Keratinocyte (primary cell): ENCODE measurements at regions not wholly inside any gene's neighbourhood (a gene's known extent, or its start where the extent isn't known, plus 50 kb on each side); places are given as distances from the start of the nearest gene placed in this dataset.
A peak's percentile ranks its signal among the peaks of the same experiment; 100 is the strongest.

ENCODE experiments used
- DNase-seq: peaks from one replicate; pipeline ENCODE4 v3.0.0-alpha.2; 2011; ENCODE audit warnings: low read depth, missing footprints, low spot score
- FAIRE-seq: peaks from 2 replicates; lab custom pipeline; 2011; peaks lifted over from hg19 to GRCh38; lab: Jason Lieb, UNC
- H2AFZ ChIP-seq: 2 replicates; pipeline ENCODE4 v1.6.0; 2012; ENCODE audit warnings: low read length, control low read depth, inconsistent platforms; ENCODE audit not compliant: control insufficient read depth
- H3K27ac ChIP-seq: 2 replicates; pipeline ENCODE4 v1.5.1; 2011; ENCODE audit warnings: low read length; ENCODE audit not compliant: control insufficient read depth, insufficient read depth
- H3K27me3 ChIP-seq: 3 replicates; pipeline ENCODE4 v1.6.0; 2011; ENCODE audit warnings: low read length; ENCODE audit not compliant: control insufficient read depth, insufficient read depth; ENCODE audit errors: extremely low read depth
- H3K36me3 ChIP-seq, 2 experiments: 2 replicates in 1 of 2; 3 replicates in 1 of 2; pipeline ENCODE4 v1.5.1; 2011; ENCODE audit warnings: low read length in 2 of 2, mild to moderate bottlenecking in 1 of 2; ENCODE audit not compliant: control insufficient read depth in 2 of 2, insufficient read depth in 2 of 2; ENCODE audit errors: extremely low read depth in 1 of 2
- H3K4me1 ChIP-seq: 3 replicates; pipeline ENCODE4 v1.5.1; 2011; ENCODE audit warnings: low read length; ENCODE audit not compliant: control insufficient read depth, insufficient read depth; ENCODE audit errors: extremely low read depth
- H3K4me2 ChIP-seq: 3 replicates; pipeline ENCODE4 v1.6.0; 2011; ENCODE audit warnings: low read depth, low read length; ENCODE audit not compliant: control insufficient read depth, insufficient read depth; ENCODE audit errors: extremely low read depth
- H3K4me3 ChIP-seq, 3 experiments: fragments of 200-600 bp in 1 of 3; sonication (generic) in 1 of 3; 2 replicates in 2 of 3; 3 replicates in 1 of 3; pipeline ENCODE4 v1.5.1; 2011 to 2016; ENCODE audit warnings: low read length in 3 of 3, mild to moderate bottlenecking in 3 of 3, control low read depth in 2 of 3, inconsistent platforms in 1 of 3, low read depth in 1 of 3, mixed read lengths in 1 of 3, mixed run types in 1 of 3, moderate library complexity in 1 of 3; ENCODE audit not compliant: control insufficient read depth in 2 of 3, insufficient read depth in 2 of 3; ENCODE audit errors: extremely low read depth in 1 of 3
- H3K79me2 ChIP-seq: 2 replicates; pipeline ENCODE4 v1.6.0; 2012; ENCODE audit warnings: low read length; ENCODE audit not compliant: control insufficient read depth, insufficient read depth
- H3K9ac ChIP-seq: 3 replicates; pipeline ENCODE4 v1.6.0; 2011; ENCODE audit warnings: low read length; ENCODE audit not compliant: control insufficient read depth, insufficient read depth; ENCODE audit errors: extremely low read depth
- H3K9me1 ChIP-seq: 3 replicates; pipeline ENCODE4 v1.6.0; 2011; ENCODE audit warnings: low read length; ENCODE audit not compliant: control insufficient read depth, insufficient read depth; ENCODE audit errors: extremely low read depth
- H3K9me3 ChIP-seq: 2 replicates; pipeline ENCODE4 v1.5.1; 2012; ENCODE audit warnings: low read depth, low read length; ENCODE audit not compliant: control insufficient read depth
- H4K20me1 ChIP-seq: 3 replicates; pipeline ENCODE4 v1.6.0; 2011; ENCODE audit warnings: low read length; ENCODE audit not compliant: control insufficient read depth, insufficient read depth; ENCODE audit errors: extremely low read depth
- EZH2 ChIP-seq: IDR thresholded peaks from one replicate; pipeline ENCODE4 v1.6.1; 2012; ENCODE audit warnings: inconsistent platforms, mild to moderate bottlenecking, low read length, moderate library complexity
- dilution Hi-C: fragments of 300-500 bp; cut with MboI; formaldehyde crosslinking; loops from one replicate; pipeline ENCODE4 v1.7.0; 2020; ENCODE audit warnings: low sequenced_read_pairs; ENCODE audit not compliant: extremely low pct_ligation_motif_present
- TF ChIP-seq, protein P1 (sequence below), 3 experiments: IDR thresholded peaks in 1 of 3; conservative IDR thresholded peaks in 1 of 3; optimal IDR thresholded peaks in 1 of 3; 2 replicates in 2 of 3; 3 replicates in 1 of 3; pipeline versions ENCODE3 to v1.5.1; 2011; ENCODE audit warnings: low read length in 3 of 3, mild to moderate bottlenecking in 3 of 3, moderate library complexity in 2 of 3, control low read depth in 1 of 3, inconsistent platforms in 1 of 3; ENCODE audit not compliant: insufficient read depth in 2 of 3; ENCODE audit errors: extremely low read depth in 1 of 3

DNA sequence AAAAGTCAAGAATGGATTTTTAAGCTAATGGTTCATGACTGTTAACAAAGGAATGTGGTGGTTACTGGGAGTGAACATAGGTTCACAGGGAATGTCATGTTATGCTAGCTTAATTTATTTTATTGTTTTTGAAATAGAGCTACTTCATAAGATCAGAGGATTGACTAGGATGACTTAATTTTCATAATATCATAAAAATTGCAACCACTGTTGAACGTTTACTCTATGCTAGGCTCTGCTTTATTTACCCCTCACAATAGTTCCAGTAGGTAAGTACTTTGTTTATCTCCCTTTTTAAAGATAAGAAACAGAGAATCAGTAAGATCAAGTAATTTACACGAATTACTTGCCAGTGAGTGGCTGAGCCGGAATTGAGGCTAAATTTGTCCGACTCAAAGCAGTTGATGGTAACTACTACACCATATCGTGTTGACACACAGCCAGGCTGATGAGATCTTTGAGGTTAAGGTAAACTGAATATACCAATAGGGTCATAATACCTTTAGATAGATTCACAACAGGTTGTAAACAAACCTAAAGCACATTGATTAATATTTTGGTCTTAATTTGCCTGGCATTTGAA lies 194.6 kb upstream of the CITED2 start:
- TF ChIP-seq EZH2 = no peak
- TF ChIP-seq, protein P1, sequence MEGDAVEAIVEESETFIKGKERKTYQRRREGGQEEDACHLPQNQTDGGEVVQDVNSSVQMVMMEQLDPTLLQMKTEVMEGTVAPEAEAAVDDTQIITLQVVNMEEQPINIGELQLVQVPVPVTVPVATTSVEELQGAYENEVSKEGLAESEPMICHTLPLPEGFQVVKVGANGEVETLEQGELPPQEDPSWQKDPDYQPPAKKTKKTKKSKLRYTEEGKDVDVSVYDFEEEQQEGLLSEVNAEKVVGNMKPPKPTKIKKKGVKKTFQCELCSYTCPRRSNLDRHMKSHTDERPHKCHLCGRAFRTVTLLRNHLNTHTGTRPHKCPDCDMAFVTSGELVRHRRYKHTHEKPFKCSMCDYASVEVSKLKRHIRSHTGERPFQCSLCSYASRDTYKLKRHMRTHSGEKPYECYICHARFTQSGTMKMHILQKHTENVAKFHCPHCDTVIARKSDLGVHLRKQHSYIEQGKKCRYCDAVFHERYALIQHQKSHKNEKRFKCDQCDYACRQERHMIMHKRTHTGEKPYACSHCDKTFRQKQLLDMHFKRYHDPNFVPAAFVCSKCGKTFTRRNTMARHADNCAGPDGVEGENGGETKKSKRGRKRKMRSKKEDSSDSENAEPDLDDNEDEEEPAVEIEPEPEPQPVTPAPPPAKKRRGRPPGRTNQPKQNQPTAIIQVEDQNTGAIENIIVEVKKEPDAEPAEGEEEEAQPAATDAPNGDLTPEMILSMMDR (optimal IDR thresholded peaks at IDR 0.05 in 1 of 3, IDR thresholded peaks at IDR 0.05 in 1 of 3, conservative IDR thresholded peaks at IDR 0.05 in 1 of 3; ENCODE audit: extremely low read depth in 1 of 3, insufficient read depth in 2 of 3, low read length in 3 of 3) = no peak
- Histone ChIP-seq H3K4me2 (peak overlapping the region; percentile 62), H3K4me1 (peaks cover 22% of the 10 kb centered on the region), H3K79me2 (no peaks in the 10 kb centered on the region), H4K20me1 (no peaks in the 10 kb centered on the region), H3K9me3 (no peaks in the 10 kb centered on the region), H3K9me1 (no peaks in the 10 kb centered on the region), H3K27me3 (no peaks in the 10 kb centered on the region), H2AFZ (no peak overlapping the region), H3K27ac (peak overlapping the region; percentile 89), H3K9ac (peak overlapping the region; percentile 55), H3K36me3 (no peaks in the 10 kb centered on the region), H3K4me3 (peak overlapping the region in 1 of 3 experiments; percentile 29)
- DNase-seq = no peak
- FAIRE-seq = no peak
- dilution Hi-C loops = no loop called here

DNA sequence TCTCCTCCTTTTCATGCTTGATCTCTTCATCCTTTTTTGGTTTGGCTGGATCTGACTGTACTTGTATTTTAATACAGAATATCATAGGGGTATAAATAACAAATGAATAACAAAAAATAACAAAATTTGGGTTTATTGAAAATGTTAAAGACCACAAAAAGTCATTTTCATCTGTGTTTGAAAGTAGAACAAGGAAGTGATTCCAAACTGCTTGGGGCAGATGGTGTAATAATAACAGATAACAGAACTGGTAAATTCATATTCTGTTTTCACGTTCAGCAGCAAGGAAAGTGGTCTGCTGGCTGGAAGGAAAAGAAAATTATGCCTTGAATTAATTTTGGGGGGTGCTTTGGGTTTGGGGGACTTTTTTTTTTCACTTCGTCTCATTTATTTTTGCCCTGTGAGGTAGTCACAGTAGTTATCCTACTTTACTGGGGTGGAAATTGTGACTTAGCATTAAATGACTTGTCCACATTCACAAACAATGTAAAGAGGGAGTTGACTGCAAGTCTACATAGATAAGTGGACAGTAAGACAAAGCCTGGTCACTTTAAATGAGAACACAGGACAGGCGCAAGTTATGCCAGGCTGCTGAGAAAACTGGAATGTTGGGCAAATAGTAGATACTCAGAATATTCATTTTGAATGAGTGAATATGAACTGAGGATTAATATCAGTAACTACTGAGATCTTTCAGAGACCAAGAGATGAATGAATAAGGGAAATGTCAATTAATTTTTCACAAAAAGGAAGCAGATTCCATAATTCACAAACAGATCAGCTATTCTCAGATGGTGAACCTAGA lies 193.9 kb upstream of the CITED2 start:
- H3K79me2 ChIP-seq = no peaks in the 10 kb centered on the region
- dilution Hi-C loops = no loop called here
- no peak overlapping the region for H3K4me3 ChIP-seq
- no peaks in the 10 kb centered on the region for H3K36me3 ChIP-seq
- H3K4me2 ChIP-seq = peak overlapping the region; percentile 62
- TF ChIP-seq, protein P1 (optimal IDR thresholded peaks at IDR 0.05 in 1 of 3, IDR thresholded peaks at IDR 0.05 in 1 of 3, conservative IDR thresholded peaks at IDR 0.05 in 1 of 3; ENCODE audit: extremely low read depth in 1 of 3, insufficient read depth in 2 of 3, low read length in 3 of 3) = no peak
- TF ChIP-seq EZH2 = no peak
- H2AFZ ChIP-seq = no peak overlapping the region
- H4K20me1 ChIP-seq = no peaks in the 10 kb centered on the region
- H3K27me3 ChIP-seq = no peaks in the 10 kb centered on the region
- H3K9me3 ChIP-seq = no peaks in the 10 kb centered on the region
- H3K9ac ChIP-seq = no peak overlapping the region
- peak overlapping the region; percentile 89 for H3K27ac ChIP-seq
- DNase-seq (no peak), FAIRE-seq (no peak)
- H3K4me1 ChIP-seq = peaks cover 22% of the 10 kb centered on the region
- H3K9me1 ChIP-seq = no peaks in the 10 kb centered on the region
